WI38 (cell line): ENCODE measurements at regions not wholly inside any gene's neighbourhood (a gene's known extent, or its start where the extent isn't known, plus 50 kb on each side); places are given as distances from the start of the nearest gene placed in this dataset.
"Not testable (repeated sequence)": the region's sequence is repeated elsewhere in the genome, so short reads cannot be mapped to it uniquely, and the experiment has no call there.

Experiments used
- H3K4me3 ChIP-seq: 2 replicates; pipeline ENCODE4 v1.5.1; 2011; ENCODE audit warnings: low read depth, mild to moderate bottlenecking, control low read depth, low read length
- TF ChIP-seq, protein P1 (sequence below): IDR thresholded peaks from 2 replicates; pipeline ENCODE4 v1.5.1; 2012; ENCODE audit warnings: low read depth, mild to moderate bottlenecking, control low read depth, low read length

DNA sequence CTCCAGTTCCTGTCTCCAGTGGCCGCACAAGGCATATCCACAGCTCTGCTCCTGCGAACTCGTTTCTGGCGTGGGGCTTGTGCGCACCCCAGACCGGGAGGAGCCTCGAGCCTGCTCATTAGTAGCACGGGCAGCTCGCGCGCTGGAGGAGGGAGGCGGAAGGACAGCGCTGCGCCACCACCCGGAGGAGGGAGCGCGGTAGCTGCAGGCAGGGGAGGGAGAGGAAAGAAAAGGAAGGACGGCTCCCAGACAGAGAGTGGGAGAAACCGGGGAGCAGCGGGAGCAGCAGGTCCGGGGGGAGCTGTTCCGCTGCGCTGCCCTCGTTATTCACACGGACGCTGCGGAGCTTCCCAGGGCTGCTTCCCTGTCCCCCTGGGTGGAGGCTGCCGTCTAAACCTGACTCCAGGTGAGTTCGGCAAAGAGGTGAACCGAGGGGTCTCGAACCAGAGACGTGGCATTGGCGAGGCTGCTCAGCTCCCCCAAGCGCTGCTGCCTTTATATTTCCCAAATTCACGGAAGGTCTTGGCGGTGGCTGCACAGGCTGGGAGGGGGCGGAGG is 121.3 kb upstream of the ZNF717 start:
- H3K4me3 ChIP-seq, result peak overlapping the region; percentile 64
- TF ChIP-seq, protein P1, sequence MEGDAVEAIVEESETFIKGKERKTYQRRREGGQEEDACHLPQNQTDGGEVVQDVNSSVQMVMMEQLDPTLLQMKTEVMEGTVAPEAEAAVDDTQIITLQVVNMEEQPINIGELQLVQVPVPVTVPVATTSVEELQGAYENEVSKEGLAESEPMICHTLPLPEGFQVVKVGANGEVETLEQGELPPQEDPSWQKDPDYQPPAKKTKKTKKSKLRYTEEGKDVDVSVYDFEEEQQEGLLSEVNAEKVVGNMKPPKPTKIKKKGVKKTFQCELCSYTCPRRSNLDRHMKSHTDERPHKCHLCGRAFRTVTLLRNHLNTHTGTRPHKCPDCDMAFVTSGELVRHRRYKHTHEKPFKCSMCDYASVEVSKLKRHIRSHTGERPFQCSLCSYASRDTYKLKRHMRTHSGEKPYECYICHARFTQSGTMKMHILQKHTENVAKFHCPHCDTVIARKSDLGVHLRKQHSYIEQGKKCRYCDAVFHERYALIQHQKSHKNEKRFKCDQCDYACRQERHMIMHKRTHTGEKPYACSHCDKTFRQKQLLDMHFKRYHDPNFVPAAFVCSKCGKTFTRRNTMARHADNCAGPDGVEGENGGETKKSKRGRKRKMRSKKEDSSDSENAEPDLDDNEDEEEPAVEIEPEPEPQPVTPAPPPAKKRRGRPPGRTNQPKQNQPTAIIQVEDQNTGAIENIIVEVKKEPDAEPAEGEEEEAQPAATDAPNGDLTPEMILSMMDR, result peak; percentile 35

DNA sequence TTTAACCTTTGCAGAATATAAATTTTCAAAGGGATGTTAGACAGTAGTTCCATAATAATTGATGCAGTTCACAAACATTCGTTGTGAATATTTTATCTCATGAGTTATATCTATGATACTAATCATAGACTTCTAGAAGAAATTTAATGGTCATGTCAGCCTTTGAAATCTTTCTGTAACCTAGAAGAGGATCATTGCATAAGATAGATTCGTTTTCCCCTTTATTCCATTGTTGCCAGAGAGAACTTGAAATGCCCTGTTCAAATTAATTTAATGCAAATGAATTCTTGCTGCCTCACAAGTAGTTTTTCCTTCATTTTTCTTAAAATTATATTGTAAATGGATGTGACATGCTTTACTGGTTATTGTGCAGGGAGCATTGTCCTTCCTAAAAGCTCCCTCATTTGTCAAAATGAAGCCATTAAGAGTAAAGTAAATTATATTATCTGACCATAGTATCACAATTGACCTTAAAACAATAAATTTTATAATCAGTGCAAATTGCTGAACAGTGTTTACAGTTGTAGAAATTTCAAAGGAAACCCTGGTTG is 128.5 kb upstream of the ZNF717 start:
- TF ChIP-seq, protein P1, result no peak
- H3K4me3 ChIP-seq, result no peak overlapping the region

GRCh38 chr3:75914741-75915140 is 129.4 kb upstream of the ZNF717 start:
- H3K4me3 ChIP-seq, result not testable (repeated sequence)

DNA sequence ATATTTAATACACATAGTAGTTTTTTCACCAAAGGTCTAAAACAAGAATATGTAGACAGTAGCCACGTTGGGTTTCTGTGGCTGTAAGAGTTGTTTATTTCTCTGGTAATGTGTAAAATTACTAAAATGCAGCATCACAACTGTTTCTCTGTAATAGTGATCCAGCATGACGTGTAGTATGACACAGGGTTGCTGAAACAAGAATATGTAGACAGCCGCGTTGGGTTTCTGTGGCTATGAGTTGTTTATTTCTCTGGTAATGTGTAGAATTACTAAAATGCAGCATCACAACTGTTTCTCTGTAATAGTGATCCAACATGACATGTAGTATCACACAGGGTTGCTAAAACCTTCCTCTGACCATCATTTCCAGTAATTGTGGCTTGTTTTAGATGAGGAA is 153.6 kb upstream of the ZNF717 start:
- TF ChIP-seq, protein P1, result no peak

GRCh38 chr3:75951941-75952340 is 166.6 kb upstream of the ZNF717 start:
- no peak overlapping the region for H3K4me3 ChIP-seq
- TF ChIP-seq, protein P1, result no peak

More for the DNA sequence above, 153.6 kb upstream of the ZNF717 start:
- H3K4me3 ChIP-seq, result no peak overlapping the region

GRCh38 chr3:75960031-75960430 is 174.7 kb upstream of the ZNF717 start:
- not testable (repeated sequence) for H3K4me3 ChIP-seq

GRCh38 chr3:75962054-75962453 is 176.7 kb upstream of the ZNF717 start:
- H3K4me3 ChIP-seq, result not testable (repeated sequence)

DNA sequence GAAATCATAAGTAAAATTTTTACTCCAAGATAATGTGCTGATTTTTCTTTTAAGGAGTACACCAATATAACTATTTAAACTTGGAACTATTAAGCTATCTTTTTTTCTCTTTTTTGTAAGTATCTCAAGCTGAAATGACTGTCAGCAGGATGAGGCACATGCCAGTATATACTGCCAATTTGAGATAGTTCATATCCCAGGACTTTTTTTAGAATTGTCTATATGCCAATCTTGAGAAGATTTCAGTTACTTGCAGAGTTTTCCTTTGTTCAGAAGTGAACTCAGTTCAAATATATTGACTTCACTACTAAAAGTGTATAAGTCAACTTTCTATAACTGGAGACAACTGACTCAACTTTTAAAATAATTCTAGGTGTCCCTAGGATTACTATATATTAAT is 181.7 kb upstream of the ZNF717 start:
- TF ChIP-seq, protein P1, result no peak
- no peak overlapping the region for H3K4me3 ChIP-seq

GRCh38 chr3:75978686-75979085 is 193.3 kb upstream of the ZNF717 start:
- TF ChIP-seq, protein P1, result no peak
- H3K4me3 ChIP-seq, result no peak overlapping the region
